ENCODE measurements at regions not wholly inside any gene's neighbourhood (a gene's known extent, or its start where the extent isn't known, plus 50 kb on each side); places are given as distances from the start of the nearest gene placed in this dataset.
"Not testable (repeated sequence)": the region's sequence is repeated elsewhere in the genome, so short reads cannot be mapped to it uniquely, and the experiment has no call there.

DNA sequence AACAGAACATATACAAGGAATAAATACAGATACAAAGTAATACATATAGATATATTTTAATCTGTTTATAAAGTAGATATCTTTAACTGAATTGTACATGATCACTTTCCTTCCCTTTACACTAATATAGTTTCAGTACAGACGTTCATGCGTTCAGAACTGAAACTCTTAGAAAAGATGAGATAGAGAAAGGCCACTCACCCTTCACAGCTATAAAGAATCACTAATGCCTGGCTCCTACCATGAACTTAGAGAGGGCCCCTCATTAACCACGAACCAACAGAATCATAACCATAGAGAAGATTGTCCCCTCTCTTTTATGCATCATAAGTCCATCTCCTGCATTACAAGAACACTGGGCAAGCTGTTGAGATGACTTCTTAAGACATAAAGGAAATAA, 399.0 kb downstream of the COG6 start:
- not testable (repeated sequence) for DNase-seq

DNA sequence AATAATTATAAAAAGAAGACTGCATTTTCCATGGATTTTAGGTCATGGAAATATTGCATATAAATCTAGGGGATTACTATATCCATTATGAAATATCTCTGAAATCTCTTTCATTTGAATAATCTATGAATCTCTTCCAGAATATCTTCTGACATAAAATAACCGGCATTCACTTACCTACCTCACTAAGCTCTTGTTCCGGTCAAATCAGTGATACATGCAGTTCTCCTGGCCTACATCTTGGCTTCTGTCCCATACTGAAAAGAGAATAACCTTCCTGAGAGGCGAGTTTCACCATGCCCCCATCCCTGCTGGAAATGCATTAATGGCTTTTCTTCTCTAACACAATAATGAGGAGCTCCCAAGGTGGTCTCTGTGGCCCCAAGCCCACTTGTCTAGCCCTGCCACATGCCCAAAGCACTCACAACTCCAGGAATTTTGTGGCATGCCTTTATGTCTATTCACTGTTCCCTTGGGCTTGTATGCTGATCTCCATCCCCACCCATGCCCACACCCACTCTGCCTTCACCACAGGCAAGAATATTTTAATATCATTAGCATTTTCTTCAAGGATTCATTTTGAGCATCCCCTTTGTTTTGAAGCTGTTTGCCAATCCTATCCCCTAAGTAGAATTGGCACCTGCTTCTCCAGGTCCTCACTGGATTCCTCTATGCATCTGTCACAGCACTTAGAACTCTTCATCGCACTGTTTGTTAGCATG, 401.6 kb downstream of the COG6 start:
- DNase-seq = no peak

DNA sequence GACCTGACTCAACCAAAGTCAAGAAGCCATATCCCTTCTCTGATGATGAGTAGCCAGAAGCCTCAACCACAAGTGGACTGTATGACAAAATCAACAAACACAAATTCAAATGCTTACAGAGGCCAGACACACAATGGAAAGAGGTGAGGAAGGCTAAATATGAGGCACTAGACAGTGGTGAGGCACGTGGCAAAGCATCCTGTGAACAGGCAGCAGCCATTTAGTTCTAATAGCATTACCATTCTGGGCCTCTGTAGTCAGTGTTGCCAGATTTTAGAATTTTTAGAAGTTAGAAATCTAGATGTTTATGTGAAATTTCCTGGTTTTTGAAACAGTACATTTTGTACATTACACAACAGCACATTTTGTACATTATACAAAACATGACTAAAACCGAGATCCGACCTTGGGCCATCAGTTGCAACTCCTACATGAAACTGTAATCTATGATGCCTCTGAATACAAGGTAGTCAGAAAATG, 403.3 kb downstream of the COG6 start:
- DNase-seq = peak; percentile 35

DNA sequence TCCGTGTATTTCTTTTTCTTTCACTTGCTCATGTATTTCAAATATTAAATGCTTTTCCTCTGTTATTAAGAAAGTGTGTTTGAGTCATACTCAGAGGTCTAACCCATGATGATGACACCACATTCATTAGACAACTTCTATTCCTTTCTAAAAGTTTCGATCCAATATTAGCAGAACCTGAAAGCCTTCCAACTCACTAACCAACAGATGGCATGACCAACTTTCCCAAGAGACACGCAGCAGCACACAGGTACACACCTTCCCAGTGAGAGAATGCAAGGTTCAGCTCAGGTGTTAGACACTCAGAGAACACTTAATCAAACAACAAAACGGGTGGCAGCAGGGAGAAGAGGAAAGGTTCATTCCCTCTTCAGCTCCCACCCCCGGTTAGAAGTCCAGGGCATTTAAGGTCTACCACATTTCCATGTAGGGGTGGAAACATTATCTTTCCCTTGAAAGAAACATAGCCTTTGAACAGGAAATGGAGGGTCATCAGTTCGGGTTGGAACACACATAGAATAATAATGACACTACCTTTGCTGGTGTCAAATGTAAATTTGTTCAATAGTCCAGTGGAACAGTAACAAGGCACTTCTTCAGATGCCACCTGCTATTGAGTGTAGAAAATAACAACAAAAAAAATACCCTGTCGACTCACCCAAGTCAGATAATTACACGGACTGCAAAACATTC, 404.2 kb downstream of the COG6 start:
- DNase-seq = no peak

DNA sequence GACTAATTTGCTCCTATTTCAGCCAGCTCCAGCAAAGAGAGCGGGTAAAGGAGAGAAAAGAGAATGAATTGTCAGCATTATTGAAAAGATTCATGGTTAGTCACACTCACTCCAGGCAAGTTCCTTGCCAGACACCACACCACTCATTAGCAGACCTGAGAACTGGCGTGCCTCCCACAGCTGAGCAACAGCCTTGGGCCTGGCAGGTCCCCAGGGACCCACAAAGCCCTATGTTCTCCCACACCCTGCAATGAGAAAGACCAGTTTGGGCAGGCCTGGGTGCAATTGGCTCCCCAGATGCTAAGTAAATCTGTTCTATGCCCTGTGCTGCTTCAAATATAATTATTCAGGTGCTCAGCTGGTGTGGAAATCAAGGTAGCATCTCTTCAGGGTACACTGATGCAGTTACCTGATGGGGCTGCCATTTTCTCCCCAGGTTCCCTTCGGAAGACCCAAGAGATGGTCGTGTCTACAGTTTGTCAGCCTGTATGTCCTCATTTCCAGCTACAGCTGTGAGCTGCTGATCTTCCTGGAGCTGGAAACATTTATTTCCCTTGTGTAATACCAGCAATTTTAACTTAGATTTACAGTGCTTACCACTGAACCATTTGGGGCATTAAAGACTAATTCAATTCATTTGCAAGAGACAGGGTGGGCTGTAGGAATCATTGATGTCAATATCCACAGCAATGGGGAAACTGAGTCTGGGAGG, 405.0 kb downstream of the COG6 start:
- DNase-seq = peak; percentile 42

DNA sequence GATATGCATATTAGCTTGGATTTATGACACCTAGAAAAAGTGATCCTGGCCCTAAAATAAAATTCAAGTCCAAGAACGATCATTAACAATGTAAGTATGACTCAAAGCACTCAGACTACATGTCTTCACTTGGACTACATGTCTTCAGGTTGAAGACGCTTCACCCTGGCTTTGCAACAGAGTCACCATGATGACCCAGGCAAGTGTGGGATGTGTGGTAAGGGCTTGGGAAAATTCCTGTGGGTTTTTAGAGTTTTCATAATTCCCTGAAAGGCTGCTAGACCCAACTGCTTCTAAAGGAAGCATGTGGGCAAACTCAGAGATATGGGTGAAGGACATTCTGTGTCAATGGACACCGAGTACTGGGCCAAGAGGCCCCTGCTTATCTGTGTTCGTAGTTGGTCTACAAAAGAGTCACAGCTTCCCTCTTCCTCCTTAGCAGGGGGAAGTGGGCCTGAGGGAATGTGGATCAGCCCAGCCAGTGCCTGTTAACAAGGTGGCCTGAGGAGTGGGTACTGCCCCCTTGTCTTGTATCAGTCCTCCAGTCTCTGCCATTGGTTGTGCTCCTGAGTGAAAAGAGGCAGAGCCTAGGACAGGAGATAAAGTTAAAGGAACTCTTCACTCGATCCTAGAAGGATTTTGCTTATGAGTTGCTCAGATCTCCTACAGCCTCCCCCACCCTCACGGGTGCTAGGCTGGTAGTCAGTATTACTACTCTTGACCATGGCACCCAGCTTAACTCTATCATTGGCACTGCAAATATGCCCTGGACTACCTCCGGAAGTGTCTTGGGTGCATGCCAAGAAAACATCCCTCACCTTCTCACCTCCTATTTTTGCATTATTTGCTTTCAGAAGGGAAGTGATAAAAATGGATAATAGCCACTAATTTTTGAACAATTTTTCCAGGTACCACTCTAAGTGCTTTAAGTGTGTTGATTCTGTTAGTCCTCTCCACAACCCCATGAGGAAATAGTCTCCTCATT, 406.3 kb downstream of the COG6 start:
- DNase-seq = no peak

DNA sequence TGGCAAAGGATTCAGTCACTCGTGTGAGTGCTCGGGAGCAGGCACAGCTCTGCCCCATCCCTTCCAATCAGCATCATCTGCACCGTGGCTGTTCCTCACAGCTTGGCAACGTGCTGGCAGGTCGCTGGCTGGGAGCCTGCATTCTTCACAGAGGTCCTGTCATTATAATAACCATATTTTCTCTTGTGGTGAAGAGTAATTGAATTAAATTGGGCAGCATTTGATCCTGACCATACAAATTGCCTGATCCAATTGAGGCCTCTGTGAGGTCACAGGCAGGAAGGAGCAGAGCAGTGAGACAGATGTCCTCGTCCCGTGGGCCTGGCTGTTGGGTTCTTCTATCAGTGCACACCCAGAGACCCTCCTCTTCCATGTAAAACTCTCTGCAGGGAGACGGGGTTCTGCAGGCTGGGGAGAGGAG, 407.8 kb downstream of the COG6 start:
- DNase-seq = no peak

DNA sequence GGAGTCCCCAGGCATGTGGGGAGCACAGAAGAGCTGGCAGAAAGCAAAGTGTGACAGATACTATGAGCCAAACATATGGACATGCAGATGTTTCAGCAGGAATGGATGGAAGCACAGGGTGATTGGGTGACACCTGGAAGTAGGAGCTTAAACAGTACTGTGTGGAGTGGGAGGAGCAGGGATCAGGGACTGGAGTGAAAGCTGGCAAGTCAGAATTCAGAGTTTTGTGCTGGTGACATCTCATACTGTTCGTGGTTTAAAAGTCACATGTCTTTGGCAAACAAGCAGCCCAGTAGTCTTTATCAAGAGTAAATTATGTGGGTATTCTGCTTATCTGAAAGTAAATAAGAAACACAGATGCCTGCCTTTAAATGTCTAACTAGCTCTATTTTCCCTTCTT, 408.2 kb downstream of the COG6 start:
- no peak for DNase-seq

DNA sequence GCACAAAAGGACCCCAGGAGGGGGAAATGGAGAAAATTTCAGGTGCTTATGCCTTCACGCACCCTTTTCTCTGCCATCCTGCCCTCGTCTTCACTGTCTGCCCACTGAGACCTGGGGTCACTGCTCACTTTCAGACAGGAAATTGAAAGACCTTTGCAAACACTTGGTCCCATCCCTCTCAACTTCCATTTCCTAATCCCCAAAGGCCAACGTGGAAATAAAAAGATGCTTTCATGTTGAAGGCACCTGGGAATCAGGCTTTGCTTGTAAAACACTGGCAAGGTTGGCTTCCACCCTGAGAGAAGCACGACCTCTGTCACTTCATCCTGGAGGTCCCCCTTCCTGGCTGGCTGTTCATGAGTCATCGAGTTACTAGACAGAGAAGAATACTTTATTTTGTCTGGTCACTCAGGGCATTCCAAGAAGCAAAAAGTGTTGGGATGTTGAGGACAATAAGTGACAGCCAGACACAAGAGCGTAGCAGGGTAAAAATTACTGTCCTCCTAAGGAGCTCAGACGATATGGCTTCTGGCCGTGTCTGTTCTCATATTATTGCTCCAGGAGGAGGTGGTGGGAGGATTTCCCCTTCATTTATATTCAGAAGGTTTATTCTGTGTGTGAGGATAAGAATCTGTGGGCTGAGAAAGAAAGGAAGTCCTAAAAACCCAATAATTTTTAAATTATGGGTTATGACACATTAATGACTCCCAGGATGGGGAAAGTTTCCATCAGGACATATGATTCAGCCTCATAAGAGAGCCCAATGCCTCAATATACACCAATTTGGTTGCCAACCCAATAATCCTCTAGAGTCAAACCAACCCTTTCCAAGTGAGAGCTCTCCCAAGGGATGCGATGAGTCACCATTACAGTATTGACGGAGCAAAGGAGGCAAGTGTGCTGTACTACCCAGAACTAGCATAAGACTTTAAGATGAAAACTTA, 409.0 kb downstream of the COG6 start:
- no peak for DNase-seq

DNA sequence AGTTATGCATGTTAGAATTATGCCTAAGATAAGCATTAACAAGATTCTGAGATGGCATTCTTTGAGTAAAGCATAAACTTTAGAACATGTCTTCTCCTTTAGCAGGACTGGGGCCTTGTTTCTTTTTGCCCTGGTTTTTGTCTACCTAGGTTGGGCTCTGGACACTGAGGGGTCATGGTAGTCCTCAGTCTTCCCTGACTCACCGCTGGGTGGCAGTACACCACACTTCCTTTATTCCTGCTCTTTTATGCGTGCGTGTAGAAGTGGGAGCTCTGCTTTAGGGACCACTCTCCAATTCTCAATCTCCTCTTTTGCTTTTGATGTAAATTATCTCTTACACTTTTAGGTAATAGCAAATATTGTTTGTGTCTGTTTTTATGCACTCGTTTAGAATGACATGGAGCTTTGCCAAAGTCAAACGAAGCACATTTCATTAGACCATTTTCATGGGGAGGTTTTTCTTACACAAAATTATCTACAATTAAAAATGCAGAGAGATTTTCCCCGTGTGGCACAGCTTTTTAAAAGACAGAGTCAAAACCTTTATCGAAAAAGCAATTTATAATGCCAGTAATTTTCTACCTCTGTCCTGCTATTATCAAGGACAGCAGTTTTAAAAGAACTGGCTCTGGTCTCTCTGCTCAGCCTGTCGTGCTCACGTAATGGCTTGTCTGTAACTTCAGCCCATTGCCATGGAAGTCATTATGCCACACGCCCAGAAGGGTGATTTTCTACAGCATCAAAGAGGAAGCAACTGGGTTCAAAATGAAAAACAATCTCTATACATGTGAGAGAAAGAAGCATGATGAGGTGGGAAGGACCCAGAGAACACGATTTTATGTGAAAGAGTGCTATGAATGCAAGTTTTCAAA, 413.9 kb downstream of the COG6 start:
- DNase-seq = peak; percentile 72

DNA sequence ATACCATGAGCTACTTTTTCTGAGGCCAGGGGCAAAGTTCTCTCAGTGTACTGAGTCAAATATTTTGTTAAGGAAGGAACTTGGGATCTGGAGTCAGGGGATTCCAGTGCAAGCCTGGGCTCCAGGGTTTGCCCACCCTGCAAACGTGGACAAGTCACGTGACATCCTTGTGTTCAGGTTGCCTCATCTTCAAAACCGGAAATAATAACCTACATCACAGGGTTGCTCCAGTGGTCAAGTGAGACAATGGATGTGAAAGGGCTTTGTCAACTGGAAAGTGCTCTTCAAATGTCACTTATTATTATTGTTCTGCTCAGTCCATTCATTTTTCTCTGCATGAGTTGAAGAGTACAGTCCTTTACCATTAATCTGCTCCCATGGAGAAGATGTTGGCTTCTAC, 414.9 kb downstream of the COG6 start:
- no peak for DNase-seq

DNA sequence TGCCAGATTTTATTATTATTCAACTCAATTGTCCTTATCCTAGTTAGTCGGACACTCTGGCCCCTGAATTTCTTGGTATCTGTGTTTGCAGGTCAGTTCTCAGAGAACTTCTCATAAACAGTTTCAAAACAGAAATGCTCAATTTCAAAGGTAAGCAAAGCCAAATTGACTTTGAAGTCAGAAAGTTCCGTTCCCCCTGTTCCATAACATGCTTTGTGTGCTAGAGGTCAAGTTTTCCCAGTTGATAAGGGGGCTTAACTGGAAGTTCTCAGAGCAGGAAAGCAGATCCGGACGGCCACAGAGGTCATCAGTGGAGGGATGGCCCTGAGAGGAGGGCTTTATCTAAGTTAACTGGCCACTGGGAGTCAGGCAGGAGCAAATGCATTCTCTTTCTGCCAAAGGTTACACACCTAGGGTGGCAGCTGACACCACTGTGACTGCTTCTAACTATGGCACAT, 417.2 kb downstream of the COG6 start:
- no peak for DNase-seq

DNA sequence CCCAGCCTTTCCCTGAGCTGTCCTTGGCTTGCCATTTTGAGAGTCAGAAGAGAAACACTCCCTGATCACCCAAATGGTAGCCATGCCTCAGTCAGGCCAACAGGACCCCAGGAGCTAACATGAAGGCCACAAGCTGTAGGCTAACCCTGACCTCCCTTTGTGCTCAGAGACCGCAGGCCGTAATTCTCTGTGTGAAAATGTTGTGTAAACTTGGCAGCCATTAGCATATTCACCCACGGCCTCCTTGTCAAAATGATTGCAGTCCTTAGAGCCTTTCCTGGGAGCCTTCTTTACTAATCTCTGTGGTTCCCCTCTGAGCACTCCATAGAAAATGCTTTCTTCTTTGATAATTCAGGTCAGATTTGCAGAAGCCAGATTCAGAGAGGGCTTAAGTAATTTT, 418.9 kb downstream of the COG6 start:
- no peak for DNase-seq

DNA sequence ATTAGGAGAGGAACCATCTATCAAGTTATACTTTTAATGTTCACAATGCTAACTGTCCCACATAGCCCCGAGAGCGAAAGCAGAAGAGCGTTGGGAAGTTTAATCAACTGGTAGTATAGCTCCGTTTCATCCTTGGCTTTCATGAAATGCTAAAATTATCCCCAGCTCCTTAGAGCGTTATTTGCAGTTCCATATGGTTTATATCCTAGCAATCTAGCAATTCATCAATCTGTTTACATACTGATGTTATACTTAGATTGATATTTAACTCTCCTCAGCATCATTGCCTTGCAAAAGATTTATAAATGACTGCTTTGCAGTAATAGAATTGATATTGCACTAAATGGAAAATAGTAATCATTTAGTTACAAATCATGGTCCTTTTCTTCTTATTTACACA, 419.8 kb downstream of the COG6 start:
- no peak for DNase-seq

DNA sequence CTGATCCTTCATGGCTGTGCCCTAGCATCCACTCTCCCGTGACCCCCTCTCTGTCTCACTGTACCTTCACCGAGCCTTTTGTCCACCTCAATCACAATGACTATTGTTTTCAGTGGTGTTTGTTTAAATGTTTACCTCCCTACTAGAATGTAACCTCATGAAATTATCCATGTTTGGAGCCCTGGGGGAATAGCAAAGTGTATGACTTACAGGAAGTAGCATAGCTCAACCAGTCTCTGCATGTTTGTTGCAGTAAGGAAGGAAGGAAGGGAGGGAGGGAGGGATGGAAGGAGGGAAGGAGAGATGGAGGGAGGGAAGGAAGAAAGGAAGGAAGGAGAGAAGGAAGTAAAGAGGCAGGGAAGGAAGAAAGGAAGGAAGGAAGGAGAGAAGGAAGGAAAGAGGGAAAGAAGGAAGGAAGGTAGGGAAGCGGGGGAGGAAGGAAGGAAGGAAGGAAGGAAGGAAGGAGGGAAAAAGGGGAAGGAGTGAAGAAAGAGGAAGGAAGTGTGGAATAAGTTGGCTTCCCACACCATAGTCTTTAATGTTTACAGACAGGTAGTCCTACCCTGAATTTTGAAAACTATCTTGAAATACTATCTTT, 421.4 kb downstream of the COG6 start:
- DNase-seq = no peak

DNA sequence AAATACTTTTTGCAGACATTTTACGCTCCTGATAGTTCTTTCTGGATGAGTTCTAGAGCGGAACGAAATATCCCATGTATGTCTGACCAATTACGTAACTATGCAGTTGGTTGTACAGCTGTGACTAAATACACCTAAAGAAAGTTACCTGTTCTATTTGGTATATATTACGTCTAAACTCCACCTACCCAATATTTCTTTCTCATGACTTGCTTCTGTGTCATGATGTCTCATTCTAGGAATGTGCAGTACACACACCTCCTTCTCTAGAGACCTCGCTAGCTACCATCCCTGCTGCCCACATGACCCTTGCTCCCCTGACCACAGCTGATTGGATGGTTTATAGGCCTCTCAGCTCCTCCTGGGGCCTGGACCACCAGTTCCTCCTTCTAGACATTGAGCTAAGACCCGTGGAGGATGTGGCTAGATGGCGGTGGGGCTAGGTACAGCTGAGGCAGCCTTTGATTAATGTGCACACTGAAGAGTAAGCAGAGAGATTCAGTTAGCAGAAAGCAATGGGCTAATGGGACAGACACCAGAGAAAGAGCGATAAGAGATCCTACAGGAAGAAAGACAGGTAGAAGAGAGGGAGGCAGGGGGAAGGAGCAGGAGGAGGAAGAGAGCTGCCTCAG, 422.1 kb downstream of the COG6 start:
- no peak for DNase-seq

DNA sequence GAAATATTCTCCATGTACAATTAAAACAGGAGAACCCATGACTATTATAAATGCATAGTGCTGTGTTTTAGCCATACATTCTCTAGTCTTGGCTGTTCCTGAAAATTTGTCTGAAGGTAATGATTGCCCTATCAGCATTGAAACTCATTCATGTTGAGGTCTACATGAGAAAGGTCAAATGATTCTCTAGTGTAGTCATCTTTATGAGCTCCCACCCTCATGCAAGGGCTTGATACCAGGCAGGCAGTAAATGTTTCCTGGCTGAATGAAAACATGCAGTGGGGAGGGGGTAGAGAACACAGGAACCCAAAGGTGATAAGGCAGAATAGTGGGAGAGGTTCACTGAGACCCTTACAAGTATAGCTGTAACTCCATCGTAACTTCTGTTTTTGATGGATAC, 424.3 kb downstream of the COG6 start:
- DNase-seq = no peak

DNA sequence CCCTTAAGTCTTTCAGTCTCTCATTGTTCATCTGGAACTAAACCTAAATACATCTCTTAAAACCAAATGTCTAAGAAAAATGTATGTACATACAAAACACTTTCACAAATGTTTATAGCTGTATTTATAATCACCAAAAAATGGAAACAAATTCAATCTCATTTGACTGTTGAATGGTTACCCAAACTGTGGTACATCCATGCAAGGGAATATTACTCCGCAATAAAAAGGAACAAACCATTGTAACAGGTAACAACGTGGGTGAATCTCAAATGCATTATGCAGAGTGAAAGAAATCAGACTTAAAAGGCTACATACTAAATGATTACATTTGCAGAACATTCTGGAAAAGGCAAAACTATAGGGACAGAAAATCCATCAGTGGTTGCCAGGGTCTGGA, 425.2 kb downstream of the COG6 start:
- DNase-seq = no peak

DNA sequence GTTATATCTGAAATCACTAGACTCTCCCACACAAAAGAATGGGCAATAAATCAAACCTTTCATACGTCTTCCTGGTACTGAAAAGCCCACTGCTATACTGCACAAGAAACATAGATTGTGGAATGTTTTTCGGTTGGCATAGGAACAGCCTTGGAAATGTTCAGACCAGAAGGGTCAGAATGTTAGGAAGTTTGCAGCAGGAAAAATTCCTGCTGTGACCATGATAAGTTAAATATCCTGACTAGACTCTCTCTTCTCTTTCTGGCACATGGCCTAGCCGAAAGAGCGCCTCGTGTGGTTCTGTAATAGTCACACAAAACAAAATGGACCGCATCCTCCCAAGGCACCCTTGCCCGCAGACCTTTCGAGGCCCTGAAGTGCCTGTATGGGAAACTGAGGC, 427.2 kb downstream of the COG6 start:
- DNase-seq = no peak

All from activated CD4-positive, alpha-beta T cell treated with anti-CD3 and anti-CD28 coated beads, Interleukin-2, Interleukin-6, amounts not matched to agents 100 ng/mL and 50 ng/mL, durations not matched to agents 16 hours and 8 hours (primary cell).